ENCODE measurements at regions not wholly inside any gene's neighbourhood (a gene's known extent, or its start where the extent isn't known, plus 50 kb on each side); places are given as distances from the start of the nearest gene placed in this dataset.

GRCh38 chr12:131547555-131547954 lies 163.3 kb upstream of the SFSWAP start:
- no peak for TF ChIP-seq POLR2A (IDR thresholded peaks at IDR 0.05)
- TF ChIP-seq POLR2AphosphoS5 (IDR thresholded peaks at IDR 0.05), result no peak
- no peak for TF ChIP-seq CTCF (IDR thresholded peaks at IDR 0.05)
- TF ChIP-seq EP300 (IDR thresholded peaks at IDR 0.05), result no peak
